SK-N-SH treated with all-trans-retinoic acid at 6 μM for 48 hours (cell line): ENCODE measurements at regions not wholly inside any gene's neighbourhood (a gene's known extent, or its start where the extent isn't known, plus 50 kb on each side); places are given as distances from the start of the nearest gene placed in this dataset.

Experiments
- ATAC-seq: fragments of 200-7000 bp; cut with Tn5 transposase; 3 replicates; pipeline ENCODE4 v1.9.1; 2020; ENCODE audit warnings: mild to moderate bottlenecking, moderate library complexity
- ARNTL ChIP-seq: fragments of 450-650 bp; formaldehyde crosslinking; IDR thresholded peaks from 2 replicates; pipeline ENCODE4 v1.5.0; 2020; ENCODE audit warnings: low read depth, mild to moderate bottlenecking, moderate library complexity, borderline replicate concordance
- BACH2 ChIP-seq: fragments of 250-450 bp; sonication (Bioruptor Pico); IDR thresholded peaks from 2 replicates; pipeline ENCODE4 v1.9.0; 2021; ENCODE audit warnings: mild to moderate bottlenecking, borderline replicate concordance
- CSDC2 ChIP-seq: fragments of 250-450 bp; sonication (Bioruptor Pico); IDR thresholded peaks from 2 replicates; pipeline ENCODE4 v1.5.0; 2020; ENCODE audit warnings: mild to moderate bottlenecking, moderate library complexity
- ESRRG ChIP-seq: fragments of 250-450 bp; sonication (Bioruptor Pico); IDR thresholded peaks from 2 replicates; pipeline ENCODE4 v1.6.1; 2021; ENCODE audit warnings: mild to moderate bottlenecking
- GLIS3 ChIP-seq: fragments of 250-450 bp; sonication (Bioruptor Pico); IDR thresholded peaks from 2 replicates; pipeline ENCODE4 v1.5.0; 2020; ENCODE audit warnings: mild to moderate bottlenecking, moderate library complexity
- ISL1 ChIP-seq: fragments of 250-450 bp; sonication (Bioruptor Pico); IDR thresholded peaks from 2 replicates; pipeline ENCODE4 v2.1.2; 2022; ENCODE audit warnings: mild to moderate bottlenecking, moderate library complexity
- OSR1 ChIP-seq: fragments of 250-450 bp; sonication (Bioruptor Pico); IDR thresholded peaks from 2 replicates; pipeline ENCODE4 v1.8.0; 2022; ENCODE audit warnings: moderate library complexity, mild to moderate bottlenecking, inconsistent platforms
- PPARA ChIP-seq: fragments of 250-450 bp; sonication (Bioruptor Pico); IDR thresholded peaks from 2 replicates; pipeline ENCODE4 v1.5.0; 2020; ENCODE audit warnings: mild to moderate bottlenecking, borderline replicate concordance
- RARB ChIP-seq: fragments of 250-450 bp; sonication (Bioruptor Pico); IDR thresholded peaks from 2 replicates; pipeline ENCODE4 v1.8.0; 2021; ENCODE audit warnings: mild to moderate bottlenecking, moderate library complexity
- SNAI2 ChIP-seq: fragments of 250-450 bp; sonication (Bioruptor Pico); IDR thresholded peaks from 2 replicates; pipeline ENCODE4 v1.5.0; 2020; ENCODE audit warnings: mild to moderate bottlenecking, moderate library complexity
- TCF4 ChIP-seq: fragments of 250-450 bp; sonication (Bioruptor Pico); IDR thresholded peaks from 2 replicates; pipeline ENCODE4 v1.8.0; 2021; ENCODE audit warnings: mild to moderate bottlenecking, moderate library complexity, borderline replicate concordance
- TOX ChIP-seq: fragments of 250-450 bp; sonication (Bioruptor Pico); IDR thresholded peaks from 2 replicates; pipeline ENCODE4 v1.8.0; 2021; ENCODE audit warnings: mild to moderate bottlenecking, moderate library complexity, borderline replicate concordance
- ZC3H10 ChIP-seq: fragments of 250-450 bp; sonication (Bioruptor Pico); IDR thresholded peaks from 2 replicates; pipeline ENCODE4 v1.5.1; 2021; ENCODE audit warnings: mild to moderate bottlenecking, moderate library complexity
- ZFP3 ChIP-seq: fragments of 250-450 bp; sonication (Bioruptor Pico); IDR thresholded peaks from 2 replicates; pipeline ENCODE4 v1.5.0; 2020; ENCODE audit warnings: mild to moderate bottlenecking, moderate library complexity
- ZFP30 ChIP-seq: fragments of 450-650 bp; formaldehyde crosslinking; IDR thresholded peaks from 2 replicates; pipeline ENCODE4 v1.5.0; 2022; ENCODE audit warnings: mild to moderate bottlenecking, moderate library complexity
- ZNF565 ChIP-seq: fragments of 450-650 bp; formaldehyde crosslinking; conservative IDR thresholded peaks from 2 replicates; pipeline ENCODE4 v1.5.0; 2020; ENCODE audit warnings: low read depth, mild to moderate bottlenecking, moderate library complexity
- ZNF70 ChIP-seq: fragments of 450-650 bp; formaldehyde crosslinking; IDR thresholded peaks from 2 replicates; pipeline ENCODE4 v1.5.0; 2020; ENCODE audit warnings: mild to moderate bottlenecking, moderate library complexity
- ZNF8 ChIP-seq: fragments of 450-650 bp; formaldehyde crosslinking; IDR thresholded peaks from 2 replicates; pipeline ENCODE4 v1.5.0; 2020; ENCODE audit warnings: mild to moderate bottlenecking, moderate library complexity
- TF ChIP-seq, protein P1 (sequence below): fragments of 250-450 bp; sonication (Bioruptor Pico); IDR thresholded peaks from 2 replicates; pipeline ENCODE4 v1.8.0; 2020; ENCODE audit warnings: mild to moderate bottlenecking, moderate library complexity, borderline replicate concordance
- TF ChIP-seq, protein P2 (sequence below): fragments of 250-450 bp; sonication (Bioruptor Pico); IDR thresholded peaks from 2 replicates; pipeline ENCODE4 v1.5.0; 2020; ENCODE audit warnings: mild to moderate bottlenecking, moderate library complexity
- TF ChIP-seq, protein P3 (sequence below): fragments of 250-450 bp; sonication (Bioruptor Pico); IDR thresholded peaks from 2 replicates; pipeline ENCODE4 v1.5.1; 2020; ENCODE audit warnings: low read depth, mild to moderate bottlenecking, moderate library complexity

DNA sequence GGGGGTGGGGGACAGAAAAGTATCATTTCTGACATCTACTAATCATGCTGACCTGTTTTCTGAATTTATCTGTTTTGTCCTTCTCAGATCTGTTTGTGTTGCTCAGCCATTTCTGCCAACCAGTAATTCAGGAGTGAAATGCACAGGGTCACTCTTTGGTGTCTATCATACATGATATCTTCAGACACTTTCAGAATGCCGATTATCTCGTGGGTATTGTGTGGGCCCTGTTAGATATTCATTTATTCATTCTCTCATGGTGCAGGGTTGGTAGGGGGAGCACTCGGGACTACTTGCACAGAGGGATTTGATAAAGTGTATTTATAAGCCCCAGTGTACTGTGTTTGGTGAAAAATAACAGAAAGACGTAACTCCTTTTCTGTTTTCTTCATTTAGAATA lies 101.2 kb upstream of the CITED2 start:
- no peak for ATAC-seq
- TF ChIP-seq ARNTL (CRISPR knock-in tag) (no peak), GLIS3 (CRISPR knock-in tag) (no peak), OSR1 (CRISPR knock-in tag) (no peak)

DNA sequence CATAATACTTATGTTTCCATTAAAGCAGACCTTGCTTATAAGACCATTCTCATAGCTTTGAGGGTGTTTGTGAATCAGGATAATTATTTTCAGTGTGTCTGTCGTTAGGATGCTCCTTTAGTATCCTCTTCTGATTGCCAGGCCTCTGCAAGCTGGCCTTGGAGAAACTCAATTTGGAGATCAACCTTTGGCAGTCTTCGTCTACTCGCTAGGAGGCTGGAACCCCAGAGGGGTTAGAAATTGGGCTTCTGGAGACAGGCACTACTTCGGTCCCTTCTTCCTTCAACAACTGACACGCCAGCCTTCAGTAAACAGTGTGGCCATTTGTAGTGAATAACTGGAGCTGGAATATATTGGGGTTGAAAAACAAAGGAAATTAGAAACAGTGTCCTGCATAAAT lies 100.8 kb upstream of the CITED2 start:
- TF ChIP-seq SNAI2 (CRISPR knock-in tag) (no peak), BACH2 (CRISPR knock-in tag) (no peak), ARNTL (CRISPR knock-in tag) (no peak), ESRRG (no peak), OSR1 (CRISPR knock-in tag) (no peak), ZNF8 (CRISPR knock-in tag) (no peak), ZC3H10 (no peak), ZFP30 (CRISPR knock-in tag) (no peak), ISL1 (CRISPR knock-in tag) (no peak), RARB (no peak)
- TF ChIP-seq, protein P1, sequence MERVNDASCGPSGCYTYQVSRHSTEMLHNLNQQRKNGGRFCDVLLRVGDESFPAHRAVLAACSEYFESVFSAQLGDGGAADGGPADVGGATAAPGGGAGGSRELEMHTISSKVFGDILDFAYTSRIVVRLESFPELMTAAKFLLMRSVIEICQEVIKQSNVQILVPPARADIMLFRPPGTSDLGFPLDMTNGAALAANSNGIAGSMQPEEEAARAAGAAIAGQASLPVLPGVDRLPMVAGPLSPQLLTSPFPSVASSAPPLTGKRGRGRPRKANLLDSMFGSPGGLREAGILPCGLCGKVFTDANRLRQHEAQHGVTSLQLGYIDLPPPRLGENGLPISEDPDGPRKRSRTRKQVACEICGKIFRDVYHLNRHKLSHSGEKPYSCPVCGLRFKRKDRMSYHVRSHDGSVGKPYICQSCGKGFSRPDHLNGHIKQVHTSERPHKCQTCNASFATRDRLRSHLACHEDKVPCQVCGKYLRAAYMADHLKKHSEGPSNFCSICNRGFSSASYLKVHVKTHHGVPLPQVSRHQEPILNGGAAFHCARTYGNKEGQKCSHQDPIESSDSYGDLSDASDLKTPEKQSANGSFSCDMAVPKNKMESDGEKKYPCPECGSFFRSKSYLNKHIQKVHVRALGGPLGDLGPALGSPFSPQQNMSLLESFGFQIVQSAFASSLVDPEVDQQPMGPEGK (CRISPR knock-in tag): no peak
- TF ChIP-seq, protein P2, sequence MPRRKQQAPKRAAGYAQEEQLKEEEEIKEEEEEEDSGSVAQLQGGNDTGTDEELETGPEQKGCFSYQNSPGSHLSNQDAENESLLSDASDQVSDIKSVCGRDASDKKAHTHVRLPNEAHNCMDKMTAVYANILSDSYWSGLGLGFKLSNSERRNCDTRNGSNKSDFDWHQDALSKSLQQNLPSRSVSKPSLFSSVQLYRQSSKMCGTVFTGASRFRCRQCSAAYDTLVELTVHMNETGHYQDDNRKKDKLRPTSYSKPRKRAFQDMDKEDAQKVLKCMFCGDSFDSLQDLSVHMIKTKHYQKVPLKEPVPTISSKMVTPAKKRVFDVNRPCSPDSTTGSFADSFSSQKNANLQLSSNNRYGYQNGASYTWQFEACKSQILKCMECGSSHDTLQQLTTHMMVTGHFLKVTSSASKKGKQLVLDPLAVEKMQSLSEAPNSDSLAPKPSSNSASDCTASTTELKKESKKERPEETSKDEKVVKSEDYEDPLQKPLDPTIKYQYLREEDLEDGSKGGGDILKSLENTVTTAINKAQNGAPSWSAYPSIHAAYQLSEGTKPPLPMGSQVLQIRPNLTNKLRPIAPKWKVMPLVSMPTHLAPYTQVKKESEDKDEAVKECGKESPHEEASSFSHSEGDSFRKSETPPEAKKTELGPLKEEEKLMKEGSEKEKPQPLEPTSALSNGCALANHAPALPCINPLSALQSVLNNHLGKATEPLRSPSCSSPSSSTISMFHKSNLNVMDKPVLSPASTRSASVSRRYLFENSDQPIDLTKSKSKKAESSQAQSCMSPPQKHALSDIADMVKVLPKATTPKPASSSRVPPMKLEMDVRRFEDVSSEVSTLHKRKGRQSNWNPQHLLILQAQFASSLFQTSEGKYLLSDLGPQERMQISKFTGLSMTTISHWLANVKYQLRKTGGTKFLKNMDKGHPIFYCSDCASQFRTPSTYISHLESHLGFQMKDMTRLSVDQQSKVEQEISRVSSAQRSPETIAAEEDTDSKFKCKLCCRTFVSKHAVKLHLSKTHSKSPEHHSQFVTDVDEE: no peak
- TF ChIP-seq, protein P3, sequence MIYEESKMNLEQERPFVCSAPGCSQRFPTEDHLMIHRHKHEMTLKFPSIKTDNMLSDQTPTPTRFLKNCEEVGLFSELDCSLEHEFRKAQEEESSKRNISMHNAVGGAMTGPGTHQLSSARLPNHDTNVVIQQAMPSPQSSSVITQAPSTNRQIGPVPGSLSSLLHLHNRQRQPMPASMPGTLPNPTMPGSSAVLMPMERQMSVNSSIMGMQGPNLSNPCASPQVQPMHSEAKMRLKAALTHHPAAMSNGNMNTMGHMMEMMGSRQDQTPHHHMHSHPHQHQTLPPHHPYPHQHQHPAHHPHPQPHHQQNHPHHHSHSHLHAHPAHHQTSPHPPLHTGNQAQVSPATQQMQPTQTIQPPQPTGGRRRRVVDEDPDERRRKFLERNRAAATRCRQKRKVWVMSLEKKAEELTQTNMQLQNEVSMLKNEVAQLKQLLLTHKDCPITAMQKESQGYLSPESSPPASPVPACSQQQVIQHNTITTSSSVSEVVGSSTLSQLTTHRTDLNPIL (CRISPR knock-in tag): no peak
- no peak for ATAC-seq

DNA sequence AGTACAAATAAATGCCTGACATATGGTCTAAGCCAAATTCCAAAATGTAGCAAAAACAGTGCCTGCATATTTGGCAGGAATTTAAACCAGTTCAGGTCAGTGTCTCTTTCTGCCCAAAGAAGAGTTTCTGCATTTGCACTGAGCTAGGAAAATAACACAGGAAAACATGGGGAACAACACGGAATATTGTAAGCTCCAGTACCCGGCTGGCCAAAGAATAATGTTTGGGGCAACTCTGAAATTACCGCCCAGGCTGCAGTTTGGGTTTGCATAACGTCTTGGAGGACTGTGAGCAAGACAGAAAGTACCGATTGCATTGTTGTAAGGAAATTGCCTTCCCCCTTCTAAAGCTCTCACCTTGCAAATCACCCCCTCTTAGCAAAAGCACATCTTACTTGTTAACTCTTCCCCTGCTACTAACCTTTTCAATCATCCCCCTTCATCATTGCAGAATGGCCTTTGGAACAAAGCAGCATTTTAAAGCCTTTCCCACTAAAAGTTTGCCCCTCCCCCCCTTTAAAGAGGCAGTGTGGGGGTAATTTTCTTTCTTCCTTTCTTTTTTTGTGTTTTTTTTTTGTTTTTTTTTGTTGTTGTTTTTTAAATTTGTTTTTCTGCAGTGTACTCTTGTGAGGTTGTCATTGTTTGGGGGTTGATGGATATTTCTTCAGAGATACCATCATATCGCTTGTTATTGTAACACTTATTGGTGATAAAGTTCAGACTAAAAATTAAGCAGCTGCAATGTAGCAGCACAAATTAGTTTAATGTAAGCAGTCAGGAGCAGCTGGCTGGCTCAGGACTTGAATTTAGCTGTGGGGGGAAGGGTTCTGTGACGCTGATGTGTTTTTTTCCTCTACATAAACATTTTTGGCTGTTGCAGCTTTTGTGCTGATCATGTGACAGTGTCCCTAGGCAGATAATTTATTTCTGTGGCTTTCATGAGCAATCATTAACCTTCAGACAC lies 100.0 kb upstream of the CITED2 start:
- TF ChIP-seq ZNF8 (CRISPR knock-in tag) (no peak), ZFP3 (CRISPR knock-in tag) (no peak), TCF4 (no peak), SNAI2 (CRISPR knock-in tag) (no peak), ZFP30 (CRISPR knock-in tag) (no peak)
- ATAC-seq: peak; percentile 74

DNA sequence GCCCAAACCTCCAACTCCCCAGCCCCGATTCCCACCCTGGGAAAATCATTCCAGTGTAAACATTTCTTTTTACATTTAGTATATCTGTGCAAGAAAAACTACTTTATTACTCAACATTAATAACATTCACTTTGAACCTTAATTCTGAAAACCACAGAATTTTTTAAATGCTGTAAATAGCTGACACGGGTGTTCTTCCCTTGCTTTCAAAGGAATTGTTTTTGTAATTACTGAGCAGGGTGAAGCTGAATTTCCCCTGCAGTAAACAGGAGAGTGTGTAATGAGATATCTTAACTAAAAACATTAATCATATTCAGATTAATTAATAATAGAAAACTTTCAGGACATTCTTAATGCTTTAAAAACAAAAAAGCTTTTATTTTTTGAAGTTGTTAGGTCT lies 99.3 kb upstream of the CITED2 start:
- ATAC-seq: peak; percentile 40
- TF ChIP-seq BACH2 (CRISPR knock-in tag) (no peak), ZNF8 (CRISPR knock-in tag) (no peak), PPARA (CRISPR knock-in tag) (no peak), OSR1 (CRISPR knock-in tag) (no peak), ESRRG (no peak), TCF4 (no peak), ZFP3 (CRISPR knock-in tag) (no peak), CSDC2 (no peak), RARB (no peak), ZNF70 (CRISPR knock-in tag) (no peak), TOX (no peak), ZNF565 (CRISPR knock-in tag) (no peak), ZFP30 (CRISPR knock-in tag) (no peak)
- TF ChIP-seq, protein P3 (CRISPR knock-in tag): no peak
